GM18502 (cell line): ENCODE measurements at regions not wholly inside any gene's neighbourhood (a gene's known extent, or its start where the extent isn't known, plus 50 kb on each side); places are given as distances from the start of the nearest gene placed in this dataset.
"Not testable (repeated sequence)": the region's sequence is repeated elsewhere in the genome, so short reads cannot be mapped to it uniquely, and the experiment has no call there.

Source experiments
- ATAC-seq: cut with Tn5 transposase; IDR thresholded peaks from one replicate; pipeline ENCODE4 v1.9.1; 2021; ENCODE audit warnings: mild to moderate bottlenecking; ENCODE audit not compliant: unreplicated experiment, poor library complexity

DNA sequence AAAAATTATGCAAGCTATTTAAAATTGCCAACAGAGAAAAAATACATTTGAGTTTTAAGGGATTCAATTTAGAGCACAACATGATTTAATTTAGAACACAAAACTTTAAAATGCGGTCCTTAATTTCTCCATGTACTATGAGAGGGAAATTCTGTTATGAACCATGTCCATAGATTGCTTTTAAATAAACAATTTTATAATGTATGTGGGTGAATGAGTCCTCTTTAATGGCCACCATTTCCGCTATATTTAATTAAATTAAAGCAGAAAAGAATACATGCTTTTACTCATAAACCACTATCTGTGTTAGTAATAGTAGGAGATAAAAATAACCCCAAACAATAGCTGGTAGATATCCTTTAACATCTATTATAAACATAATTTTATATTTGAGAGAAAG is 914.6 kb downstream of the LTN1 start:
- no peak for ATAC-seq

DNA sequence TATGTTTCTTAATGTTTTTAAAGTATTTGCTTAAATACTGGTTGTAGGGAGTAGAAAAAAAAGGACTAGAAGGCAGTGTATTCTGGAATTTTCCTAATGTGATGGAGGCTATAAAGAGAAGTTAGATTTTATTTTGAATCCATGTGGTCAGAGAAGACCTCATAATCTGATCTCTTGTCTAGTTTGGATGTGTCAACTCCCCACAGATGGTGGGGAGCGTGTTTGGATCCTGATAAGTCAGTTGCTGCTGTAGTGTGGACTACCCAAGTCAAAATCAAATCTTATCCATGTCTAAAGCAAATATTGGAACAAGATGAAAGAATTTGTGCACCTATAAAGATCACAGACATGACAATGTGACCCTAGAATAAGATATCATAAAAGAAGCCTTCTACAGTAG is 918.0 kb downstream of the LTN1 start:
- no peak for ATAC-seq

DNA sequence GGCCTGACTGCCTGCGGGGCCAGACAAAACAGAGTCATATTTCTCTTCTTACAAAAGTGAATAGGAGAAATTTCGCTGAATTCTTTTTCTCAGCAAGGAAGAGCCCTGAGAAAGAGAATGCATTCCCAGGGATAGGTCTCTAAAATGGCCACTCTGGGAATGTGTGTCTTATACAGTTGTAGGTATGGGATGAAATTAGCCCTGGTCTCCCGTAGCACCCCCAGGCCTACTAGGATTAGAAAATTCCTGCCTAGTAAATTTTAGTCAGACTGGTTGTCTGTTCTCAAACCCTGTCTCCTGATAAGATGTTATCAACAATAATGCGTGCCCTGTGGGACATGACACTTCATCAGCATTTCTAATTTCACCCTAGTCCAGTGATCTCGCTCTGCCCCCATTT is 920.1 kb downstream of the LTN1 start:
- ATAC-seq, result no peak

DNA sequence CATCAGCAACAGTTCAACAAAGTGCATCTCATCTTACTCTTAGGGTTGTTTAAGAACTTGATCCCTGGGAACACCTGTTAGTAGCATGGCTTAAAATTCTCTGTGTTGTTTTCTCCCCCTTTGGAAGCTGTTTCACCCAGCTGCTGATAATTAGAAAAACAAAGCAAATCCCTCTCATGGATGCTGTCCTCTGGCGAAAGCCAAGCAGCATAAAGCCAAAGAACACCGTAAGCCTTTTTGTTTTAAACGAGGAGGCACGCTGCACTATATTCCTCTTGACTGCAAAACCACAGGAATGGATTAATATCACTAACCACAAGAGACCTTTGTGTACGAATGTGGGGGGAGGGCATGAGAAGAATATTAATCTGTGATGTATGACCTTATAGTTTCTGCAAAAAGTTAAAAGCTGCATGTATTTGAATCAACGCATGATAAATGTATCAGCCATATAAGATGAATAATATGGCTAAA is 923.2 kb downstream of the LTN1 start:
- ATAC-seq, result no peak

DNA sequence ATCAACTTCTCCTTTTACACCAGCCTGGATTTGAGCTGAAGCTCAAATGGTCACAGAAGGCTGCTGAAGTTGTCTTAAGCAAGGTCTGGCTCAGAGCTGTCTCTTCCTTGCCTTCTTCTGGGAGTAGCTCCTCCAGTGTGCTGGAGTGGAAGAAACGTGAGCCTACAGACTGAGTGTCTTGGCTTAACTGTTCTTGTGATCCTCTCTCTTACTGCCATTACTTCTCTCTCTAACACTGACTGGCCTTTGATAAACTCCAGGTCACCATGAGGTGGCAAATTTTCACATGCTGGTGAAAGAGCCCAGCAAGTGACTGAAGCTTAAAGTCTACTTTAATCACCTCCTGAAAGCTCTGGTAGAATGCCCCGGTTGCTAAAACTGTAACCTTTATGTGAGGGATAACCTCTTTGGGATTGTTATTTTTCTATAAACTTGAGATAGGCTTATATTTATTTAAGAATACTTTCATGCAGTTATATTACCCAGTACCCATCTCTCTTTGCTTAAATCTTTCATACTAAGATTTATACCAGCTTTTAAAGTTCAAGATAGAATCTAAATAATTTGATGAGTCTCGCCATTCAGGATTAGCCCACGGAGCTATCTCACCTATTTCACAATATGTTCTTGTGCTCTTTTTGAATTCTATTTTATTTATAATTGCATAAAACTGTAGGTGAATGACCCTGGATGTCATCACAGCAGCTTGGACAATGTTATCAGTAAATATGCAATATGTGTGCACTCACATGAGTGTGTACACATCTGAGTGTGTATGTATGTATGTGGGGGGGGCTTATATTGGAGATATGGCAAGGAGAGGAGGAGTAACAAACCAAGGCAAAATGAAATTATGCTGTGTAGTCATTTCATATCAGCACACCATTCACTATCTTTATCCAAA is 924.0 kb downstream of the LTN1 start:
- no peak for ATAC-seq

DNA sequence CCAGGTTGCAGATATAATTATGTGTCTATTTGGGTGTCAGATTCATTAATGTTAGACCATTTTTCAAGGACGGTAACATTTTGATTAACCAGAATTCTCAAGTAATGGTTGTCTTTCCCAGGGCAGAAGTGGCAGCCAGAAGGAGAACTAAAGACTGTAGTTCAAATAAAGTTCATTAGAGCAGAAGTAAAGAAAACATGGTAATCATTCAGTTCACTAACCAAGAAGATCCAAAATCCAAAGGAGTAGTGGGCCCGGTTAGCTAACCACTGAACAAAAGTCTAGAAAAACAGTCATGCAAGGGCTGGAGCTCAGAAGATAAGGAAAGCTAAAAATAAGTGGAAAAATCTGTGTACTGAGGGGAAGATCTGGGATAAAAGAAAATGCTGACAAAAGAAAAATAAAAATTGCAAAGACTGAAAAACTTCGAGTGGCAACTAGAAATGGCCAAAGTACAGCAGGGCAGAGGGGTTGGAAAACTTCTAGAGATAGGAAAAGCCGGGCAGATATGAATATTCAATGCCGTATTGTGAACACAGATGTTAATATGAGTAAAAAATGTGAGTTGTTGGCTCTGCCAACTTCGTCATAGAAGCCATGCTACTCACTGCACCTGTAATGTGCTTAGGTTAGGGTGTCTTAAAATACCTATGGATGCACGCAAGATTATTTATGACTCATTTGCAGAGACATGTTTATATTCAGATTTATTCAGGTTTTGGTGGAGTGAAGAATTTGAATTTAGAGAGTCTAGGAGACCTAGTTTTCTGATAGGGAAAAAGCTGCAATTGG is 925.9 kb downstream of the LTN1 start:
- no peak for ATAC-seq

DNA sequence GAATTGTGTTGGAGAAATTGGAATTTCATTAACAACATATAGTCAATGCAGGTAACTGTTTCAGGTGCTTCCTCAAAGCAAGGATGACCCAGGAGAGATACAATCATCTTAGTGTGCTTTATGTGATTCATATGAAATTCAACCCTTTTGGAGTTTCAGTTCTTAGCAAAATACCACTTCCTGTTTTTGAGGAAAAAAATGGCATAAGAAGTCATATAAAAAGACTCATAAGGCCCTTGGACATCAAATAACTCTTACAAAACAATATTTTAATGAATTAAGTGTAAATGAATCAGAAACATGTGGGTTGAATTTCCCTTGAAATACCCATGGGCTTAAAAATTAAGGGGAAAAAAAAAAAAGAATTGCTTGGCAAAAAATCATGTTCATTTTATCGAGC is 926.6 kb downstream of the LTN1 start:
- no peak for ATAC-seq

DNA sequence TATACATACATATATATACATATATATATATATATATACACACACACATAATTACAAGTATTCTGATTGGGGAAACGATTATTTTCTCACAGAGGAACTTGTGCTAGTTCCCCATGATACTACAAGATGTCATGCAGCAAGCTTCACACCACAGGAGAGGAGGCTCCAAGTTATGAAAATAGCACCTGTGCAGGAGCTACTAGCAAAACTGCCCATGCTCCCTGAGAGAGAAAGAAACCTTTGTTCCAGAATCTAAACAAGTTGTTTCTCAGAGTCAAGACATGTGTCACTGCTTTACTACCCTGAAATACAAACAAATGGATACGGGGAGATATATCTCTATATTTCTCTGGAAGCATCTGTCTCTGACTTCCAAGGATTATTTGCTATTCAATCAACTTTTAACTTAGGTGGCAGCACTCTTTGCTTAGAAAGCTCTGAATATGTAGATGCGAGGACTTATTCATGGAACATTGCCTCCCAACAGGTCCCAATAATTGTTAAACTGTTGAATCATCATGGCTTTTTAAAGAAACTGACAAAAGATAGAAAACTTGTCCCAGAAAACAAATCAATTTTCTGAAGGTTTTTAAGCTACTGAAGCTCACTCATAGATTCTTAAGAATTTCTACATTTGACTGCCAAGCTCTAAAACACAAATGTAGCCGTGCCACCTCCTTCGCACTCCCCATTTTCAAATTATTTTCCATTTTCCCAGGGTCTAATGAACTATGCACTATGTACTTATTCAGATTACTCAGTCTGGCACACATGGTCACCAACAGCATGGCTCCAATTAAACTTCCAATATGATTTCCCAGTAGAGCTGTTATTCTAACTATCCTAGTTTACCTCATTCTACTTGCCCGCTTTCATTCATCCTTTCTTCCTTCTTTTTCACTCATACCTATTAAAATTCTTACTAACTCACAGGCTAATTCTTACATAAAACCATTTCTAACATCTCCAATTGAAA is 929.1 kb downstream of the LTN1 start:
- ATAC-seq, result no peak

DNA sequence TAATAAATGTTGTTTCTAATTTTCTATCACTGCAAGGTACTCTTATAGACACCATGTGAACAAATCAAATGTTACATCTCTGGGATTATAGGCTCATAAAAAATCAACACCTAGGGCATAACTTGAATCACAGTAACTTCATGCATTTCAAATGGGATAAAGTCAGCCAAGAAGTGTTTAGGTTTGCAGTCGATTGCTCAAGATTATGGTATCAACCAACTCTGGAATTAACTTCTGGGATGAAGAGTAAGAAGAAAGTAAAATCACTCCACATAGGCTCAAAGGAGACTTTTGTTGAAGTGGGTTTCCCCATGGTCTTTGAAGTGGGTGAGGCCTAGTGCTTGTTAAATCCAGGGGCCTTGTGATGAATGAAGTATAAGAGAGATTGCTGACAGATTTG is 939.7 kb downstream of the LTN1 start:
- ATAC-seq, result not testable (repeated sequence)

DNA sequence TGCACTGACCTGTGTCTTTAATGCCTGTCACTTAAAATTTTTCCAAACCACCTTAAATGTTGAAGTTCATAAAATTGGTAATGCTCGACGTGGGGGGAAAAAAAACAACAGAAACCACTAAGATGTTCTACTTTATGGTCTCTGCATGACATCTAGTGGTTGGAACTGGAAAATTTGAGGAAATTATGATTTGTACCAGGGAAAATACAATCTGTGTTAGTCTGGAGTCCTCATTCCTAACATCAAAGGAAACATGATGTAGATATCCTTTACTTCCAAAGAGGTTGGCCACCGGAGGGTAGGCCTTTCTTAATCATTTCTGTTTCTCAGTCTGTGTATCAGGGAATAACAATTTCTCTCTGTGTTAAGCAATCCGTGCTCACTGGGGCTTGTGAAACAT is 941.0 kb downstream of the LTN1 start:
- ATAC-seq, result not testable (repeated sequence)

DNA sequence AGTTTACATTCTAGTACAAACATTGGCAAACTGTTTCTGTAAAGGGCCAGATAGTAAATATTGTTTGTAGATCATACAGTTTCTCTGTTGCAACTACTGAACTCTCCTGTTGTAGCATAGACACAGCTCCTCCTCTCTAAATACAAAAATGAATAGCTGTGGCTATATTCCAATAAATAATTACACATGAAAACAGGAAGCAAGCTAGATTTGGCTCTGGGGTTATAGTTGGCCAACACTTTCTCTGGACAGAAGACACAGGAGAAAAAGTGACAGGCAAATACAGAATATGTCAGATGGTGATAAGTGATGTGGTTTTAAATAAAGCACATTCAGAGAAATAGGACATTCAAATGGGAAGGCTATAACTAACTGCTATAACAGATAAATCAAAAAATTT is 957.0 kb downstream of the LTN1 start:
- not testable (repeated sequence) for ATAC-seq

DNA sequence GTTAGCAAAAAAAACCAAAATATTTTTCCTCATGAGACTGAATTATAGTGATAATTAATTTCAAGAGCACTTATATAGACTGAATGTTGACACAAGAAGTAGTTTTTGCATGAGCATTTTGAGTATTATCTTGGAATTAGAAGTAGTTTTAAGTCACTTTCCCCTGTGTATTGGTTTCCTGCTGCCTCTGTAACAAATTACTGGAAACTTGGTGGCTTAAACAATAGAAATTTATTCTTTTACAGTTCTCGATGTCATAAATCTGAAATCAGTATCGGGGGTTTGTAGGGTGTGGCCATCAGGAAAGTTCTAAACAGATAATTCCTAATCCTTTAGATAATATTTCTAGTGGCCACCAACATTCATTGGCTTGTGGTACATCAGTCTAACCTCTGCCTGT is 957.8 kb downstream of the LTN1 start:
- not testable (repeated sequence) for ATAC-seq

DNA sequence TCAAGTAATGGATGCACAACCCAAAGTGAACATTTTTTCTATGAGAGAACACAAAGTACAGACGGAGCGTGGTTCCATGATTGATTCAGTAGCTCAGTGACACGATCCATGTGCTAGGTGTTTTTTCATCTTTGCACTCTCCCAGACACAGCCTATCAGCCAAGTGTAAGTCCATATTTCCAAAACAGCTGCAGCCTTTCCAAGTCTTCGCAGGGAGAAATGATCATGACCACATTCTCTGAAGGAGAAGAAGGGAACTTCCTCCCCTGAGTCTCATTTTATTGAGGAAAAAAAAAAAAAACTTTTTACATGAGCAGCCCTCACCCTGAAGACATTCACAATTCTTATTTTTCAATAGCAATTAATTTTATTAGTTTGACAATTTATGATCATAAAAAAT is 958.3 kb downstream of the LTN1 start:
- not testable (repeated sequence) for ATAC-seq

DNA sequence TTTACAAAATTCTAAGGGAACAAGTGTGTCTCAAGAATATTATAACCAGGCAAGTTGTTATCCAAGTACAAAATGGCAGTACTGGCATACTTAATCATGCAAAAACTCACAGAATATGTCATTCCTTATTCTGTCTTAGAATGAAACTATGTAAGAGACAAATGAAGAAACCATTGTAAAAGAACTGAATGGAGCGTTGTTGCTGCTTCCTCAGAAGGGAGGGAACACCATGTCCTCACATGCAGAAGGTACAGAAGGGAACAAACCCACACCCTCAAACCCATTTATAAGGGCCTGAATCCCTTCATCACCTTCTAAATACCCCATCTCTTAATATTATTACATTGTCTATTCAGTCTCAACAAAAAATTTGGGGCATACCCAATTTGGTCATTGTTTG is 960.0 kb downstream of the LTN1 start:
- ATAC-seq, result not testable (repeated sequence)

DNA sequence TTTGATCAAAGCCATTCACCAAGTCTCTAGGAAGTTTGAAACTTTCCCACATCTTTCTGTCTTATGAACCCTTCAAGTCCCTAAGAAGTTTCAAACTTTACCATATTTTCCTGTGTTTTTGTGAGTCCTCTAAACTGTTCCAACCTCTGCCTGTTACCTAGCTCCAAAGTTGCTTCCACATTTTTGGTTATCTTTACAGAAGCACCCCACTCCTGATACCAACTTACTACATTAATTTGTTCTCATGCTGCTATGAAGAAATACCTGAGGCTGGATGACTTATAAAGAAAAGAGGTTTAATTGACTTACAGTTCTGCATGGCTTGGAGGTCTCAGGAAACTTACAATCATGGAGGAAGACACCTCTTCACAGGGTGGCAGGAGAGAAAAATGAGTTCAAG is 961.6 kb downstream of the LTN1 start:
- not testable (repeated sequence) for ATAC-seq

DNA sequence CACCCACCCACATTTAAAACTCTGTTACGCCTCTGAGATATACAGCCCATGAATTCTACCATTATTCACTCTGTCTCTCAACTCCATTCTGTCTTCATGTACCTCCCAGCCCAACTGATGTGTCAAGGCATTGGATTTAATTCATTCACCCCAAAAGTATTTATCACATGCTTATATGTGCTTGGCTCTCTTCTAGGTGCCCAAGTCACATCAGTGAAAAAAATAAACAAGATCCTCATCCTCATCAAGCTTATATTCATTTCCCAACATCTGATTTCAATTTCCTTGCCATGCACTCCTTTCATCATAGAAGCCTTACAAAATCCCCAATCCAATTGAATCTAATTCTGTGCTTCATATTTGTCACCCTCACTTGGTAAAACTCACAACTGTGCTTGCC is 967.6 kb downstream of the LTN1 start:
- no peak for ATAC-seq

DNA sequence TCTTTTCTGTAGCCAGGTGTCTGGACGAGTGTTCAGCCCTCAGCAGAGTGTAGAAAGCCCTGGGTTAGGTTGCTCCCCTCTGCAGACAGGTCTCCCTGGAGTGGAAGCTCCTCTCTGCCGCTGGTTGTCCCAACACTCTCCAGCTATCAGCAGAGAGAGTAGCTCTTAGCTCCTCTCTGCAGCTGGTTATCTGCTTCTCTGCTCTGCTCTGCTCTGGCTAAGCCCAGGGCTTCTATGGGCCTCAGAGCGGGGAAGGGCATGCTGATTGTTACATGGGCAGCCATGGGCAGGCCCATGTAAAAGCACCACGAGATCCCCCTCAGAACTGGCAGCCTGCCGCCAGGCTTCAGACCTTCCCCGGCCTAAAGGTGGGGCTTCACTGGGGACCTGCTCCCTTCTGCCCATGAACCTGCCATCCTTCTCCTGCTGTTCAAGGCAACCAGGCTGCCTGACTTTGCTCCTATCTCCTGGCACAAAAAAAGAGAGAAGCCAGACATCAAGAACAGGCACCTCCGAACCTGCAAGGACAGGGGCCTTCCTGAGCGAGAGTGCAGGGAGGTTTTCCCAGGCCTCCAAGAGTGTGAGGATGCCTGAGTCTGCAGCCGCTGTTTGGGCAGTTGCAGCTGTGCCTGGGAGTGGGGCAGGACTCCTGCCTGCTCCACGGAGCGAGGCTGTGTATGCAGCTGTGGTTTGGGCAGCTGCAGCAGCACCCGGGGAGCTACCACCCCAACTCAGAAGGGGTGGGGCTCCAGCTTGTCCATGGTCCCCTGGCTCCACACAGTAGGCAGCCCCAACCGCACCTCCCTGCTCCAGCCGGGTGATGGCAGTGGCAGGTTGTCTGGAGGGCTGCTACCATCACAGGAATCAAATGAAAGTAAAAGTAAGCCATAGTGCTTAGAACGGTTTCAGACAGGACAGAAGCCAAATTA is 973.7 kb downstream of the LTN1 start:
- ATAC-seq, result peak; percentile 58

DNA sequence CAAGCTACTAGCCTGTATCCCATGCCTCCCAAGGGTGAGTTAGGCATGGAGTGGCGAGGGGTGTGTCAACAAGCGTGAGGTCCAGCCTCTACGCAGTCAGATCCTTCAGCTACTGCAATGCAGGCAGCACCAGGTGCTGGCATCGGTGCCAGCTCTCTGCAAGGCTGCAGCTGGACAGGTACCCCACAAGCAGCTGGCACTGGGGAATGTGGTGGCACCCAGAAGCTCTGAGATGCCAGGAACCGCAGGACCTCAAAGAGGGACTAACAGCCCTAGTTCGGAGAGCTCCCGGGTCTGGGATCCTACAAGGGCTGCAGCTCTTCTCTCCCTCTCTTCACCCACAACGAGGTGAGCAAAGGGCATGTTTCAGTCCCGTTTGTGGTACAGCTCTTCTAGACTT is 974.5 kb downstream of the LTN1 start:
- ATAC-seq, result no peak

DNA sequence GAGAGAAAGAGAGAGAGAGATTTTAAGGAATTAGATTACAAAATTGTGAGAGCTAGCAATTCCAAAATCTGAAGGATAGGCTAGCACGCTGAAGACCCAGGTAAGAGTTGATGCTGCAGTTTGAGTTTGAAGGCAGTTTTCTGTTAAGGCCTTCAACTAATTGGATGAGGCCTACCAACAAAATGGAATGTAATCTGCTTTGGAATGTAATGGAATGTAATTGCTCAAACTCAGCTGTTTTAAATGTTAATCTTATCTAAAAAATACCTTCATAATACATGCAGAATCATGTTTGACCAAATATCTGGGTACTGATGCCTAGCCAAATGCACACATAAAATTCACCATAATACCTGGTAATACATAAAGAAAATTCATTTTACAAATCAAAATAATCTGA is 976.1 kb downstream of the LTN1 start:
- no peak for ATAC-seq
